DND-41 (cell line): ENCODE measurements at regions not wholly inside any gene's neighbourhood (a gene's known extent, or its start where the extent isn't known, plus 50 kb on each side); places are given as distances from the start of the nearest gene placed in this dataset.

Experiments
- EZH2 ChIP-seq: IDR thresholded peaks from 3 replicates; pipeline ENCODE4 v1.6.1; 2012; ENCODE audit warnings: borderline replicate concordance, low read depth, mild to moderate bottlenecking, moderate library complexity, low read length, inconsistent platforms; ENCODE audit not compliant: severe bottlenecking
- TF ChIP-seq, protein P1 (sequence below): IDR thresholded peaks from 2 replicates; pipeline ENCODE4 v1.5.1; 2012; ENCODE audit warnings: borderline replicate concordance, low read length, moderate library complexity, mild to moderate bottlenecking; ENCODE audit not compliant: poor library complexity, severe bottlenecking; ENCODE audit errors: extremely low read depth

DNA sequence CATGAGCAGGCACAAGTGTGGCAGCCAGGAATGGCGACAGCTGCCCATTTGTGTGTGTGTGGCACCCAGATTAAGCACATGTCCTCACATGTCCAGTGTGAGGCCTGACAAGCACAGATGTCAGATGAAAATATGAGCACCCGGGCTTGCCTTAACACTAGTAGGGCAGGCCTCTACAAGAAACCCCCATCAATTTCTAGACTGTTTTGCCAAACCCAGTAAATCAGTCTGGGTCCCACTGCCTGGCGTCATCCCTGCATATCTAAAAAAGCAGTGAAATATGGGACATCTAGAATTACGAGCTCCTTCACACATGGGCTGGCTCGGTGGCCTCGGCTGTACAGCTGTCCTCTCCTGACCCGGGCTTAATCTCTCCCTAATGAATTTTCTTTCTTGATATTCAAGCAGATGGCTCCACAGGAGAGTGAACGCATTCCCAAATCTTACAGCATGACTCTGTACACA, 432.7 kb downstream of the FOXO1 start:
- TF ChIP-seq, protein P1, sequence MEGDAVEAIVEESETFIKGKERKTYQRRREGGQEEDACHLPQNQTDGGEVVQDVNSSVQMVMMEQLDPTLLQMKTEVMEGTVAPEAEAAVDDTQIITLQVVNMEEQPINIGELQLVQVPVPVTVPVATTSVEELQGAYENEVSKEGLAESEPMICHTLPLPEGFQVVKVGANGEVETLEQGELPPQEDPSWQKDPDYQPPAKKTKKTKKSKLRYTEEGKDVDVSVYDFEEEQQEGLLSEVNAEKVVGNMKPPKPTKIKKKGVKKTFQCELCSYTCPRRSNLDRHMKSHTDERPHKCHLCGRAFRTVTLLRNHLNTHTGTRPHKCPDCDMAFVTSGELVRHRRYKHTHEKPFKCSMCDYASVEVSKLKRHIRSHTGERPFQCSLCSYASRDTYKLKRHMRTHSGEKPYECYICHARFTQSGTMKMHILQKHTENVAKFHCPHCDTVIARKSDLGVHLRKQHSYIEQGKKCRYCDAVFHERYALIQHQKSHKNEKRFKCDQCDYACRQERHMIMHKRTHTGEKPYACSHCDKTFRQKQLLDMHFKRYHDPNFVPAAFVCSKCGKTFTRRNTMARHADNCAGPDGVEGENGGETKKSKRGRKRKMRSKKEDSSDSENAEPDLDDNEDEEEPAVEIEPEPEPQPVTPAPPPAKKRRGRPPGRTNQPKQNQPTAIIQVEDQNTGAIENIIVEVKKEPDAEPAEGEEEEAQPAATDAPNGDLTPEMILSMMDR = no peak
- TF ChIP-seq EZH2 = no peak
